Neural progenitor cell (in vitro differentiated cells): ENCODE measurements at regions not wholly inside any gene's neighbourhood (a gene's known extent, or its start where the extent isn't known, plus 50 kb on each side); places are given as distances from the start of the nearest gene placed in this dataset.

Experiments
- EZH2phosphoT487 ChIP-seq: fragments of 200-600 bp; sonication (generic); IDR thresholded peaks from 2 replicates; pipeline ENCODE4 v1.6.1; 2017; ENCODE audit warnings: antibody characterized with exemption
- TF ChIP-seq, protein P1 (sequence below): fragments of 200-600 bp; sonication (generic); IDR thresholded peaks from 2 replicates; pipeline ENCODE4 v1.5.1; 2017; ENCODE audit warnings: antibody characterized with exemption, mild to moderate bottlenecking

DNA sequence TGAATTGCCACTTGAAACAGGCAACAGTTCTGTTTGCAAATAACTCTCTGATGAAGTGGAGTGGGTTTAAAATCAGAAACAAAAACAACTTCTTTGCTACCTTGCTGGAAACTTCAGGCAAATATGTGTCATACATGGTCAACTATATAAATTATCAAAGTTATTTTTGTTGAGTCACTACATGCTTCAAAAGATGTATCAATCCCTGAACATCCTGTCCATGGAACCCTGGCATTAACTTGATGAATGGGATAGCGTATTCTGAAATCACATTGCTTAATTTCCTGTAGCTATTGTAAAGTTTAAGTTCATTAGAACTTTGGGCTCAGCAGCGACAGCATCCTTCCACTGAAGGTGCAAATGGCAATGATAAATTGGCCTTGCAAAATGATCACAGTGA lies 213.6 kb upstream of the MAF start:
- TF ChIP-seq, protein P1, sequence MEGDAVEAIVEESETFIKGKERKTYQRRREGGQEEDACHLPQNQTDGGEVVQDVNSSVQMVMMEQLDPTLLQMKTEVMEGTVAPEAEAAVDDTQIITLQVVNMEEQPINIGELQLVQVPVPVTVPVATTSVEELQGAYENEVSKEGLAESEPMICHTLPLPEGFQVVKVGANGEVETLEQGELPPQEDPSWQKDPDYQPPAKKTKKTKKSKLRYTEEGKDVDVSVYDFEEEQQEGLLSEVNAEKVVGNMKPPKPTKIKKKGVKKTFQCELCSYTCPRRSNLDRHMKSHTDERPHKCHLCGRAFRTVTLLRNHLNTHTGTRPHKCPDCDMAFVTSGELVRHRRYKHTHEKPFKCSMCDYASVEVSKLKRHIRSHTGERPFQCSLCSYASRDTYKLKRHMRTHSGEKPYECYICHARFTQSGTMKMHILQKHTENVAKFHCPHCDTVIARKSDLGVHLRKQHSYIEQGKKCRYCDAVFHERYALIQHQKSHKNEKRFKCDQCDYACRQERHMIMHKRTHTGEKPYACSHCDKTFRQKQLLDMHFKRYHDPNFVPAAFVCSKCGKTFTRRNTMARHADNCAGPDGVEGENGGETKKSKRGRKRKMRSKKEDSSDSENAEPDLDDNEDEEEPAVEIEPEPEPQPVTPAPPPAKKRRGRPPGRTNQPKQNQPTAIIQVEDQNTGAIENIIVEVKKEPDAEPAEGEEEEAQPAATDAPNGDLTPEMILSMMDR = no peak
- no peak for TF ChIP-seq EZH2phosphoT487
